OCI-LY7 (cell line): ENCODE measurements at regions not wholly inside any gene's neighbourhood (a gene's known extent, or its start where the extent isn't known, plus 50 kb on each side); places are given as distances from the start of the nearest gene placed in this dataset.

Experiments
- BruUV-seq: library from RNA; stranded (reverse); fragments of 400-500 nt; replicated peaks from 2 replicates; lab custom pipeline; 2021; lab: Mats Ljungman, UMichigan
- CTCF ChIA-PET: fragments of 300-600 bp; sonication (Branson Sonifier 250); formaldehyde crosslinking; loops from one replicate; lab custom pipeline; 2022; ENCODE audit warnings: antibody characterized with exemption; ENCODE audit not compliant: unreplicated experiment; lab: Charles Lee
- POLR2A ChIA-PET: fragments of 300-600 bp; sonication (Branson Sonifier 250); formaldehyde crosslinking; loops from one replicate; lab custom pipeline; 2022; ENCODE audit warnings: antibody characterized with exemption; lab: Charles Lee
- DNase-seq: peaks from one replicate; pipeline ENCODE4 v3.0.0-alpha.2; 2015; ENCODE audit warnings: low spot score
- H2AFZ ChIP-seq: fragments of 200-600 bp; sonication (generic), shearing (Covaris generic); 2 replicates; pipeline ENCODE4 v1.6.1; 2014; ENCODE audit warnings: mild to moderate bottlenecking, antibody characterized with exemption, low read length, moderate library complexity
- H3K27ac ChIP-seq: fragments of 200-600 bp; sonication (generic); 2 replicates; pipeline ENCODE4 v1.5.1; 2014; ENCODE audit warnings: mixed run types, low read depth, mild to moderate bottlenecking, moderate library complexity, low read length, inconsistent platforms; ENCODE audit not compliant: poor library complexity, severe bottlenecking
- H3K36me3 ChIP-seq: fragments of 200-600 bp; sonication (generic); 2 replicates; pipeline ENCODE4 v1.6.1; 2014; ENCODE audit warnings: mild to moderate bottlenecking, antibody characterized with exemption, low read length, moderate library complexity, mixed read lengths; ENCODE audit not compliant: insufficient read depth
- H3K4me1 ChIP-seq: fragments of 200-600 bp; sonication (generic); 2 replicates; pipeline ENCODE4 v1.5.1; 2014; ENCODE audit warnings: mild to moderate bottlenecking, low read length; ENCODE audit not compliant: insufficient read depth, poor library complexity, severe bottlenecking
- H3K4me2 ChIP-seq: fragments of 200-600 bp; sonication (generic); 2 replicates; pipeline ENCODE4 v1.6.1; 2014; ENCODE audit warnings: mild to moderate bottlenecking, low read length
- H3K4me3 ChIP-seq: fragments of 200-600 bp; sonication (generic); 2 replicates; pipeline ENCODE4 v1.5.1; 2014; ENCODE audit warnings: mild to moderate bottlenecking, low read depth, low read length; ENCODE audit not compliant: poor library complexity, severe bottlenecking
- H3K79me2 ChIP-seq: fragments of 200-600 bp; sonication (generic); 2 replicates; pipeline ENCODE4 v1.6.1; 2016; ENCODE audit warnings: low read depth, mild to moderate bottlenecking, low read length, moderate library complexity, mixed read lengths; ENCODE audit not compliant: insufficient read depth
- H3K9me2 ChIP-seq: fragments of 200-600 bp; sonication (generic); 2 replicates; pipeline ENCODE4 v1.6.1; 2016; ENCODE audit warnings: mild to moderate bottlenecking, low read length, mixed read lengths; ENCODE audit not compliant: insufficient read depth
- H3K9me3 ChIP-seq: fragments of 200-600 bp; sonication (generic); 2 replicates; pipeline ENCODE4 v1.6.1; 2014; ENCODE audit warnings: mild to moderate bottlenecking, mixed run types, low read length, mixed read lengths
- H4K20me1 ChIP-seq: fragments of 200-600 bp; sonication (generic); 2 replicates; pipeline ENCODE4 v1.6.1; 2014; ENCODE audit warnings: mild to moderate bottlenecking, antibody characterized with exemption, low read length, moderate library complexity, mixed read lengths; ENCODE audit not compliant: insufficient read depth
- CTCF ChIP-seq: fragments of 200-600 bp; sonication (generic); conservative IDR thresholded peaks from 2 replicates; pipeline ENCODE4 v1.5.1; 2014; ENCODE audit warnings: mild to moderate bottlenecking, antibody characterized with exemption, low read length, moderate library complexity, mixed read lengths
- EZH2phosphoT487 ChIP-seq: fragments of 200-600 bp; sonication (generic); IDR thresholded peaks from 2 replicates; pipeline ENCODE4 v1.6.1; 2018; ENCODE audit warnings: low read depth, borderline replicate concordance, mild to moderate bottlenecking, mixed run types, antibody characterized with exemption, low read length, moderate library complexity, mixed read lengths
- intact Hi-C: fragments of 100-400 bp; cut with micrococcal nuclease; formaldehyde crosslinking; loops from one replicate; pipeline ENCODE4 v1.10.0; 2022; ENCODE audit not compliant: unreplicated experiment

- no peak overlapping the region for H2AFZ ChIP-seq
Measured at GRCh38 chr10:83862723-83863122, 276.6 kb upstream of the GHITM start.

GRCh38 chr10:83863283-83863966, 275.9 kb upstream of the GHITM start:
- Histone ChIP-seq H3K9me2 (no peaks in the 10 kb centered on the region), H3K4me2 (no peak overlapping the region), H2AFZ (no peak overlapping the region), H3K36me3 (no peaks in the 10 kb centered on the region), H3K4me1 (no peaks in the 10 kb centered on the region), H3K79me2 (no peaks in the 10 kb centered on the region), H3K9me3 (no peaks in the 10 kb centered on the region), H3K27ac (no peak overlapping the region), H4K20me1 (no peaks in the 10 kb centered on the region), H3K4me3 (no peak overlapping the region)
- DNase-seq, result no peak
- TF ChIP-seq CTCF (no peak), EZH2phosphoT487 (no peak)
- intact Hi-C loops, result no loop called here
- ChIA-PET POLR2A (no interaction called here), CTCF (no interaction called here)
- BruUV-seq, result no TSS peak

More at GRCh38 chr10:83862723-83863122, 276.6 kb upstream of the GHITM start:
- Histone ChIP-seq H3K79me2 (no peaks in the 10 kb centered on the region), H3K9me3 (no peaks in the 10 kb centered on the region), H3K4me3 (no peak overlapping the region), H3K4me1 (no peaks in the 10 kb centered on the region), H3K36me3 (no peaks in the 10 kb centered on the region), H3K4me2 (no peak overlapping the region), H3K27ac (no peak overlapping the region), H4K20me1 (no peaks in the 10 kb centered on the region), H3K9me2 (no peaks in the 10 kb centered on the region)
- intact Hi-C loops, result no loop called here
- TF ChIP-seq CTCF (no peak), EZH2phosphoT487 (no peak)
- ChIA-PET CTCF (no interaction called here), POLR2A (no interaction called here)
- no peak for DNase-seq
- no TSS peak for BruUV-seq

DNA sequence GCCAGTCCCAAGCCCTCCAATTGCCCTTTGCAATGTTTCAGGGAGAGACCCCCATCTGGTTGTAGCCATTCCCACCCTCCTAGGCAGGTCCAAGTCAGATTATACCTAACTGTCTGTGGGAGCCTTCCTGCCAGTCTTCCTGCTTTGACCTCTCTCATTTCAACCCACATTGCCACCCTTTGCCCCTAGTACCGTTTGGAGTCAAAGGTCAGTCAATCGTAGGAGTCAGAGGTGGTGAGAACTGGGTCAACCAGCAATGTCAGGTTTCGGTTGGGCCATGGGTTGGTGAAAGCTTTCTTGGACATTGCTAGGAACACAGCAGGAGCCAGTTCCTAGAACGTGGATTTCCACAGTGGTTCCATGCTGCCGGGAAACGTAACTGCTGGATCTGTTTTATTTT, 269.4 kb upstream of the GHITM start:
- ChIA-PET POLR2A (interaction anchor here (0.6 kb wide), 1 partner anchor 1573 kb away, joined by 3 read pairs; no protein-coding TSS in a partner anchor), CTCF (no interaction called here)
- no TSS peak for BruUV-seq
- Histone ChIP-seq H3K4me1 (no peaks in the 10 kb centered on the region), H3K36me3 (no peaks in the 10 kb centered on the region), H3K9me3 (no peaks in the 10 kb centered on the region), H3K27ac (no peak overlapping the region), H3K4me2 (no peak overlapping the region), H3K79me2 (no peaks in the 10 kb centered on the region), H2AFZ (no peak overlapping the region), H3K9me2 (no peaks in the 10 kb centered on the region), H3K4me3 (no peak overlapping the region), H4K20me1 (no peaks in the 10 kb centered on the region)
- no peak for DNase-seq
- TF ChIP-seq CTCF (no peak), EZH2phosphoT487 (no peak)
- intact Hi-C loops, result loop anchor here (10.0 kb wide), 1 partner anchor 1075 kb away; no protein-coding TSS in a partner anchor
